SK-N-SH (cell line): ENCODE measurements at regions not wholly inside any gene's neighbourhood (a gene's known extent, or its start where the extent isn't known, plus 50 kb on each side); places are given as distances from the start of the nearest gene placed in this dataset.

Source experiments
- CTCF ChIA-PET: fragments of 300-600, 350-600 bp; formaldehyde crosslinking; extraction: SDS; loops from one replicate; lab custom pipeline; 2021; lab: Yijun Ruan, JAX
- POLR2A ChIA-PET: fragments of 350-600 bp; sonication (Branson Sonifier 250); formaldehyde crosslinking; extraction: SDS; loops from one replicate; lab custom pipeline; 2020; ENCODE audit warnings: antibody characterized with exemption, inconsistent platforms; lab: Yijun Ruan, JAX
- DNase-seq: peaks from one replicate; pipeline ENCODE4 v3.0.0; 2012
- H2AFZ ChIP-seq: fragments of 200-600 bp; sonication (generic); 2 replicates; pipeline ENCODE4 v1.8.1; 2016; ENCODE audit warnings: antibody characterized with exemption, mild to moderate bottlenecking, low read depth
- H3F3A ChIP-seq: fragments of 200-600 bp; sonication (generic); replicated peaks from 2 replicates; pipeline ENCODE3; 2016; ENCODE audit warnings: antibody characterized with exemption, mild to moderate bottlenecking; ENCODE audit not compliant: insufficient read depth
- H3K27ac ChIP-seq, 2 experiments: fragments of 200-500 bp in 1 of 2; fragments of 200-600 bp in 1 of 2; sonication (Bioruptor generic) in 1 of 2; sonication (generic), shearing (Covaris generic) in 1 of 2; 2 replicates each; pipeline versions ENCODE4 v1.5.1 to v1.6.1; 2014 to 2016; ENCODE audit warnings: low read depth in 2 of 2, inconsistent platforms in 1 of 2, low read length in 1 of 2, mild to moderate bottlenecking in 1 of 2, mixed read lengths in 1 of 2
- H3K27me3 ChIP-seq: fragments of 200-600 bp; sonication (generic), shearing (Covaris generic); 2 replicates; pipeline ENCODE4 v1.6.1; 2016; ENCODE audit warnings: mixed run types; ENCODE audit not compliant: insufficient read depth
- H3K36me3 ChIP-seq, 2 experiments: fragments of 200-500 bp in 1 of 2; fragments of 200-600 bp in 1 of 2; sonication (Bioruptor generic) in 1 of 2; sonication (generic) in 1 of 2; replicated peaks in 1 of 2; 2 replicates each; pipeline versions ENCODE3 to v1.5.1; 2014 to 2016; ENCODE audit warnings: low read length in 1 of 2, mild to moderate bottlenecking in 1 of 2; ENCODE audit not compliant: insufficient read depth in 2 of 2, control insufficient read depth in 1 of 2
- H3K4me1 ChIP-seq, 2 experiments: fragments of 200-500 bp in 1 of 2; fragments of 200-600 bp in 1 of 2; sonication (Bioruptor generic) in 1 of 2; sonication (generic), shearing (Covaris generic) in 1 of 2; 2 replicates each; pipeline versions ENCODE4 v1.5.1 to v1.6.1; 2014 to 2016; ENCODE audit warnings: low read depth in 1 of 2, low read length in 1 of 2, mixed run types in 1 of 2; ENCODE audit not compliant: insufficient read depth in 2 of 2, control insufficient read depth in 1 of 2
- H3K4me2 ChIP-seq: fragments of 200-600 bp; sonication (generic), shearing (Covaris generic); 2 replicates; pipeline ENCODE4 v1.6.1; 2017; ENCODE audit warnings: mixed run types
- H3K4me3 ChIP-seq, 2 experiments: fragments of 200-500 bp in 1 of 2; fragments of 200-600 bp in 1 of 2; sonication (Bioruptor generic) in 1 of 2; sonication (generic), shearing (Covaris generic) in 1 of 2; 2 replicates each; pipeline versions ENCODE4 v1.5.1 to v1.8.1; 2014 to 2016; ENCODE audit warnings: low read depth in 2 of 2, inconsistent platforms in 1 of 2, low read length in 1 of 2, mild to moderate bottlenecking in 1 of 2, mixed read lengths in 1 of 2, moderate library complexity in 1 of 2
- H3K79me2 ChIP-seq: fragments of 200-600 bp; sonication (generic); 2 replicates; pipeline ENCODE4 v1.8.1; 2017; ENCODE audit warnings: mild to moderate bottlenecking; ENCODE audit not compliant: insufficient read depth
- H3K9ac ChIP-seq: fragments of 200-600 bp; sonication (generic); 2 replicates; pipeline ENCODE4 v1.6.1; 2017; ENCODE audit warnings: mixed run types
- H3K9me2 ChIP-seq: fragments of 200-600 bp; sonication (generic); 2 replicates; pipeline ENCODE4 v1.6.1; 2017; ENCODE audit warnings: mixed run types
- H3K9me3 ChIP-seq: fragments of 200-600 bp; sonication (generic); 2 replicates; pipeline ENCODE4 v1.6.1; 2017; ENCODE audit warnings: mixed run types, mild to moderate bottlenecking, moderate library complexity
- H4K20me1 ChIP-seq: fragments of 200-600 bp; sonication (generic); 2 replicates; pipeline ENCODE4 v1.6.1; 2017; ENCODE audit warnings: mild to moderate bottlenecking, mixed run types; ENCODE audit not compliant: insufficient read depth
- GABPA ChIP-seq: IDR thresholded peaks from 2 replicates; pipeline ENCODE4 v1.4.0; 2012; ENCODE audit warnings: low read depth, mild to moderate bottlenecking
- GATA2 ChIP-seq: sonication (generic); formaldehyde crosslinking; IDR thresholded peaks from 2 replicates; pipeline ENCODE4 v1.5.0; 2020; ENCODE audit warnings: mild to moderate bottlenecking, missing genetic modification reagents
- JUND ChIP-seq: IDR thresholded peaks from 2 replicates; pipeline ENCODE4 v1.4.0; 2012
- MXI1 ChIP-seq: IDR thresholded peaks from 2 replicates; pipeline ENCODE4 v1.6.1; 2012; ENCODE audit warnings: mild to moderate bottlenecking, low read depth, low read length, improper control_type of control experiment
- RXRA ChIP-seq: IDR thresholded peaks from 2 replicates; pipeline ENCODE4 v1.4.0; 2012; ENCODE audit warnings: low read depth, mild to moderate bottlenecking, borderline replicate concordance
- SIN3A ChIP-seq: IDR thresholded peaks from 2 replicates; pipeline ENCODE4 v1.6.1; 2012; ENCODE audit warnings: low read depth, mild to moderate bottlenecking, low read length, moderate library complexity, borderline replicate concordance
- SMC3 ChIP-seq: IDR thresholded peaks from 2 replicates; pipeline ENCODE4 v1.6.1; 2012; ENCODE audit warnings: low read depth, low read length, improper control_type of control experiment
- TAF1 ChIP-seq: IDR thresholded peaks from 2 replicates; pipeline ENCODE4 v1.6.1; 2012; ENCODE audit warnings: low read depth, mild to moderate bottlenecking, low read length, moderate library complexity, borderline replicate concordance
- TCF12 ChIP-seq: IDR thresholded peaks from 2 replicates; pipeline ENCODE4 v1.4.0; 2012
- YY1 ChIP-seq: IDR thresholded peaks from 2 replicates; pipeline ENCODE4 v1.4.0; 2012; ENCODE audit warnings: low read depth, mild to moderate bottlenecking
- WGBS: methylation state at CpG from one replicate; pipeline ENCODE4 v1.1.6; 2017; ENCODE audit warnings: low lambda C conversion rate; 5-methylcytosine and 5-hydroxymethylcytosine counted together
- TF ChIP-seq, protein P1 (sequence below): fragments of 150-350 bp; IDR thresholded peaks from 2 replicates; pipeline ENCODE4 v1.6.1; 2017; ENCODE audit warnings: antibody characterized with exemption, low read length, low read depth, borderline replicate concordance
- TF ChIP-seq, protein P2 (sequence below): IDR thresholded peaks from 2 replicates; pipeline ENCODE4 v1.4.0; 2012; ENCODE audit warnings: low read depth, borderline replicate concordance
- TF ChIP-seq, protein P3 (sequence below): fragments of 150-350 bp; IDR thresholded peaks from 2 replicates; pipeline ENCODE4 v1.6.1; 2016; ENCODE audit warnings: mild to moderate bottlenecking, low read depth, low read length
- TF ChIP-seq, protein P4 (sequence below): IDR thresholded peaks from 2 replicates; pipeline ENCODE4; 2012

DNA sequence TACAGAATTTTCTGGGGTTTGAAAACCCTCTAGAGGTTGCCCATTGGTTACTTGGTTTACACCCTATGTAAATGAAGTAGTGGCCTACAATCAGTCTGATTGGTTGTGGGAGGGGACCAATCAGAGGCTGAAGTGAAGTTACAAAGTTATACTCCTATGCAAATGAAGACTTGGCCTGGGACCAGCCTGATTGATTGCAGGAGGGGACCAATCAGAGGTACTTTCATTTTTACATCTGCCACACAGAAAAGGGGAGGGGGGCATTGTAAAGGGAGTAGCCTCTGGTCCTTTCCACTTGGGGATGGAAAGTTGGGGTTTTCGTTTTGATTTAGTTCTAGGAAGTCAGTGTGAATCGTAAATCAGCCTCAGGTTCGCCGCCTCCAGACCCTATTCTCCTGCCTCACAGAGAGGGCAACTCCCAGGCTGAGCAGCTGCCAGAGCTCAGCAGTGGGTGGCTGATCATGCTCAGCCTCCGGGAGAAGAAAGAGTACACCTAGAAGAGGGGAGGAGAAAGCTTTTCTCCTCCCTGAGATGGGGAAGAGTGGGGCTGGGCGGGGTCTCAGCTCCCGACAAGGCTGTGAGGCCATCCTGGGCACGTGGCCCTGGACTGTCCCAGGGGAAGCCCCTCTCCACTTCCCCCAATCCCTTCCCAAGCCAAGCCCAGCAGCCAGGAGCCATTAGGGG lies 372.5 kb downstream of the GALR1 start:
- H3K27ac ChIP-seq, result no peak overlapping the region
- H2AFZ ChIP-seq, result no peak overlapping the region
- peaks cover 5% of the 10 kb centered on the region; the same call in 1 of the 2 replicates for H3K9me3 ChIP-seq
- TF ChIP-seq, protein P1, sequence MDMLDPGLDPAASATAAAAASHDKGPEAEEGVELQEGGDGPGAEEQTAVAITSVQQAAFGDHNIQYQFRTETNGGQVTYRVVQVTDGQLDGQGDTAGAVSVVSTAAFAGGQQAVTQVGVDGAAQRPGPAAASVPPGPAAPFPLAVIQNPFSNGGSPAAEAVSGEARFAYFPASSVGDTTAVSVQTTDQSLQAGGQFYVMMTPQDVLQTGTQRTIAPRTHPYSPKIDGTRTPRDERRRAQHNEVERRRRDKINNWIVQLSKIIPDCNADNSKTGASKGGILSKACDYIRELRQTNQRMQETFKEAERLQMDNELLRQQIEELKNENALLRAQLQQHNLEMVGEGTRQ, result no peak
- no peak for TF ChIP-seq RXRA
- no peak for TF ChIP-seq GATA2 (CRISPR knock-in tag)
- TF ChIP-seq SIN3A, result no peak
- TF ChIP-seq, protein P2, sequence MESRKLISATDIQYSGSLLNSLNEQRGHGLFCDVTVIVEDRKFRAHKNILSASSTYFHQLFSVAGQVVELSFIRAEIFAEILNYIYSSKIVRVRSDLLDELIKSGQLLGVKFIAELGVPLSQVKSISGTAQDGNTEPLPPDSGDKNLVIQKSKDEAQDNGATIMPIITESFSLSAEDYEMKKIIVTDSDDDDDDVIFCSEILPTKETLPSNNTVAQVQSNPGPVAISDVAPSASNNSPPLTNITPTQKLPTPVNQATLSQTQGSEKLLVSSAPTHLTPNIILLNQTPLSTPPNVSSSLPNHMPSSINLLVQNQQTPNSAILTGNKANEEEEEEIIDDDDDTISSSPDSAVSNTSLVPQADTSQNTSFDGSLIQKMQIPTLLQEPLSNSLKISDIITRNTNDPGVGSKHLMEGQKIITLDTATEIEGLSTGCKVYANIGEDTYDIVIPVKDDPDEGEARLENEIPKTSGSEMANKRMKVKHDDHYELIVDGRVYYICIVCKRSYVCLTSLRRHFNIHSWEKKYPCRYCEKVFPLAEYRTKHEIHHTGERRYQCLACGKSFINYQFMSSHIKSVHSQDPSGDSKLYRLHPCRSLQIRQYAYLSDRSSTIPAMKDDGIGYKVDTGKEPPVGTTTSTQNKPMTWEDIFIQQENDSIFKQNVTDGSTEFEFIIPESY, result no peak
- TF ChIP-seq SMC3, result no peak
- no peak for TF ChIP-seq YY1
- TF ChIP-seq JUND, result no peak
- no peak for TF ChIP-seq TAF1
- TF ChIP-seq, protein P3, sequence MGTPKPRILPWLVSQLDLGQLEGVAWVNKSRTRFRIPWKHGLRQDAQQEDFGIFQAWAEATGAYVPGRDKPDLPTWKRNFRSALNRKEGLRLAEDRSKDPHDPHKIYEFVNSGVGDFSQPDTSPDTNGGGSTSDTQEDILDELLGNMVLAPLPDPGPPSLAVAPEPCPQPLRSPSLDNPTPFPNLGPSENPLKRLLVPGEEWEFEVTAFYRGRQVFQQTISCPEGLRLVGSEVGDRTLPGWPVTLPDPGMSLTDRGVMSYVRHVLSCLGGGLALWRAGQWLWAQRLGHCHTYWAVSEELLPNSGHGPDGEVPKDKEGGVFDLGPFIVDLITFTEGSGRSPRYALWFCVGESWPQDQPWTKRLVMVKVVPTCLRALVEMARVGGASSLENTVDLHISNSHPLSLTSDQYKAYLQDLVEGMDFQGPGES, result no peak
- TF ChIP-seq MXI1, result no peak
- CTCF ChIA-PET, result no interaction called here
- H3F3A ChIP-seq, result no peaks in the 10 kb centered on the region
- no peaks in the 10 kb centered on the region for H4K20me1 ChIP-seq
- H3K9ac ChIP-seq, result no peak overlapping the region
- H3K4me1 ChIP-seq, result no peaks in the 10 kb centered on the region
- no peaks in the 10 kb centered on the region for H3K79me2 ChIP-seq
- H3K9me2 ChIP-seq, result no peaks in the 10 kb centered on the region
- H3K36me3 ChIP-seq, result no peaks in the 10 kb centered on the region
- H3K27me3 ChIP-seq, result no peaks in the 10 kb centered on the region
- POLR2A ChIA-PET, result no interaction called here
- H3K4me3 ChIP-seq, result no peak overlapping the region
- no peak overlapping the region for H3K4me2 ChIP-seq
- WGBS, result 11% methylated on average over 7 of the region's 8 CpGs
- no peak for DNase-seq

DNA sequence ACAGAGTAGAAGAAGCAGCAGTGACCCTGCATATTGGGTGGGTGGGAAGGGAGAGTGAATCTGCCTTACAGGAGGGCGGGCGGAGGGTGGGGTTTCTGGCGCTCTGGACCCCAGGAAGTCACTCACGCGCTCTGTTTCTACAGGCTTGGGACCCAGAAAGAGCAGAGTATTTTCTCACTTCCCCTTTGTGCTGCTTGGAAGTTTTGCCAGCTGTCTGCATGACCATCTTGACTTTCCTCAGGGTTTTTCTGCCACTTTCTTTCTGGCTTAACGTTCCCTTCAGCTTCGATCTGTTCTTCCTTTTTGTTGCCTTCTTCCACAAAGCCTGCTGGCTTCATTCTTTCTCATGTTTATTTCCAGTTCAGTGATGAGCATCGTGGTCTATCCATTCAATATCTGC lies 383.1 kb downstream of the GALR1 start:
- Histone ChIP-seq H3K36me3 (no peaks in the 10 kb centered on the region), H3K4me1 (no peaks in the 10 kb centered on the region), H3K9me2 (no peaks in the 10 kb centered on the region), H3K27me3 (no peaks in the 10 kb centered on the region), H2AFZ (no peak overlapping the region), H3K4me3 (no peak overlapping the region), H3K9ac (no peak overlapping the region), H3K4me2 (no peak overlapping the region), H3F3A (no peaks in the 10 kb centered on the region), H3K27ac (no peak overlapping the region), H4K20me1 (no peaks in the 10 kb centered on the region), H3K9me3 (no peaks in the 10 kb centered on the region), H3K79me2 (no peaks in the 10 kb centered on the region)
- no peak for DNase-seq
- 21% methylated on average over 8 of the region's 8 CpGs for WGBS
- TF ChIP-seq YY1 (no peak), TCF12 (no peak), GABPA (no peak), SMC3 (no peak), RXRA (no peak)
- TF ChIP-seq, protein P3, result no peak
- TF ChIP-seq, protein P4, sequence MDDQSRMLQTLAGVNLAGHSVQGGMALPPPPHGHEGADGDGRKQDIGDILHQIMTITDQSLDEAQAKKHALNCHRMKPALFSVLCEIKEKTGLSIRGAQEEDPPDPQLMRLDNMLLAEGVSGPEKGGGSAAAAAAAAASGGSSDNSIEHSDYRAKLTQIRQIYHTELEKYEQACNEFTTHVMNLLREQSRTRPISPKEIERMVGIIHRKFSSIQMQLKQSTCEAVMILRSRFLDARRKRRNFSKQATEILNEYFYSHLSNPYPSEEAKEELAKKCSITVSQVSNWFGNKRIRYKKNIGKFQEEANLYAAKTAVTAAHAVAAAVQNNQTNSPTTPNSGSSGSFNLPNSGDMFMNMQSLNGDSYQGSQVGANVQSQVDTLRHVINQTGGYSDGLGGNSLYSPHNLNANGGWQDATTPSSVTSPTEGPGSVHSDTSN, result no peak
- ChIA-PET CTCF (no interaction called here), POLR2A (no interaction called here)
